ELR (cell line): ENCODE measurements at regions not wholly inside any gene's neighbourhood (a gene's known extent, or its start where the extent isn't known, plus 50 kb on each side); places are given as distances from the start of the nearest gene placed in this dataset.
"Not testable (repeated sequence)": the region's sequence is repeated elsewhere in the genome, so short reads cannot be mapped to it uniquely, and the experiment has no call there.

ENCODE experiments used
- DNase-seq: peaks from one replicate; pipeline ENCODE4 v3.0.0-alpha.2; 2015; ENCODE audit warnings: low read depth

- no peak for DNase-seq
These were observed 634.6 kb downstream of the ETNK1 start for GRCh38 chr12:23259558-23259957.

GRCh38 chr12:23262670-23263069, 637.7 kb downstream of the ETNK1 start:
- no peak for DNase-seq

GRCh38 chr12:23277831-23278230, 652.9 kb downstream of the ETNK1 start:
- DNase-seq: no peak

- DNase-seq: no peak
These were observed 656.3 kb downstream of the ETNK1 start for GRCh38 chr12:23281295-23281694.

- no peak for DNase-seq
These were observed 657.7 kb downstream of the ETNK1 start for GRCh38 chr12:23282701-23283100.

GRCh38 chr12:23285764-23286530, 661.0 kb downstream of the ETNK1 start:
- DNase-seq: not testable (repeated sequence)

- DNase-seq: no peak
These were observed 658.7 kb downstream of the SOX5 start for GRCh38 chr12:23290627-23291330.

- DNase-seq: no peak
These were observed 646.2 kb downstream of the SOX5 start for GRCh38 chr12:23303220-23303619.

GRCh38 chr12:23303821-23304220, 645.6 kb downstream of the SOX5 start:
- no peak for DNase-seq

GRCh38 chr12:23333938-23334337, 615.5 kb downstream of the SOX5 start:
- no peak for DNase-seq

GRCh38 chr12:23335593-23335992, 613.9 kb downstream of the SOX5 start:
- DNase-seq: no peak

- no peak for DNase-seq
These were observed 612.3 kb downstream of the SOX5 start for GRCh38 chr12:23337213-23337612.

- DNase-seq: no peak
These were observed 609.1 kb downstream of the SOX5 start for GRCh38 chr12:23340351-23340750.

GRCh38 chr12:23342407-23342806, 607.1 kb downstream of the SOX5 start:
- DNase-seq: no peak

- no peak for DNase-seq
These were observed 599.9 kb downstream of the SOX5 start for GRCh38 chr12:23349564-23349963.

GRCh38 chr12:23350808-23351207, 598.7 kb downstream of the SOX5 start:
- no peak for DNase-seq

- no peak for DNase-seq
These were observed 596.8 kb downstream of the SOX5 start for GRCh38 chr12:23352670-23353069.

- no peak for DNase-seq
These were observed 594.7 kb downstream of the SOX5 start for GRCh38 chr12:23354800-23355199.

GRCh38 chr12:23356440-23356839, 593.0 kb downstream of the SOX5 start:
- no peak for DNase-seq

- DNase-seq: no peak
These were observed 592.4 kb downstream of the SOX5 start for GRCh38 chr12:23356927-23357708.

GRCh38 chr12:23359975-23360701, 589.3 kb downstream of the SOX5 start:
- no peak for DNase-seq

- no peak for DNase-seq
These were observed 587.5 kb downstream of the SOX5 start for GRCh38 chr12:23361971-23362370.
